GM12872 (cell line): ENCODE measurements at regions not wholly inside any gene's neighbourhood (a gene's known extent, or its start where the extent isn't known, plus 50 kb on each side); places are given as distances from the start of the nearest gene placed in this dataset.

Experiments
- TF ChIP-seq, protein P1 (sequence below): IDR thresholded peaks from 3 replicates; pipeline ENCODE4 v1.5.1; 2011; ENCODE audit warnings: low read depth, mild to moderate bottlenecking, low read length, moderate library complexity; ENCODE audit not compliant: insufficient read depth

DNA sequence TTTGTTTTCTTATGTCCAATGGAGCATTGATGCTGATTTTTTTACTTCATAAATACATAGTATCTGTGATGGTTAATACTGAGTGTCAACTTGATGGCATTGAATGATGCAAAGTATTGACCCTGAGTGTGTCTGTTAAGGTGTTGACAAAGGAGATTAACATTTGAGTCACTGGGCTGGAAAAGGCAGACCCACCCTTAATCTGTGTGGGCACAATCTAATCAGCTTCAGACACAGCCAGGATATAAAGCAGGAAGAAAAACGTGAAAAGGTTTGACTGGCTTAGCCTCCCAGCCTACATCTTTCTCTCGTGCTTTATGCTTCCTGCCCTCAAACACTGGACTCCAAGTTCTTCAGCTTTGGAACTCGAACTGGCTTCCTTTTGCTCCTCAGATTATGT lies 230.6 kb upstream of the SPRY1 start:
- TF ChIP-seq, protein P1, sequence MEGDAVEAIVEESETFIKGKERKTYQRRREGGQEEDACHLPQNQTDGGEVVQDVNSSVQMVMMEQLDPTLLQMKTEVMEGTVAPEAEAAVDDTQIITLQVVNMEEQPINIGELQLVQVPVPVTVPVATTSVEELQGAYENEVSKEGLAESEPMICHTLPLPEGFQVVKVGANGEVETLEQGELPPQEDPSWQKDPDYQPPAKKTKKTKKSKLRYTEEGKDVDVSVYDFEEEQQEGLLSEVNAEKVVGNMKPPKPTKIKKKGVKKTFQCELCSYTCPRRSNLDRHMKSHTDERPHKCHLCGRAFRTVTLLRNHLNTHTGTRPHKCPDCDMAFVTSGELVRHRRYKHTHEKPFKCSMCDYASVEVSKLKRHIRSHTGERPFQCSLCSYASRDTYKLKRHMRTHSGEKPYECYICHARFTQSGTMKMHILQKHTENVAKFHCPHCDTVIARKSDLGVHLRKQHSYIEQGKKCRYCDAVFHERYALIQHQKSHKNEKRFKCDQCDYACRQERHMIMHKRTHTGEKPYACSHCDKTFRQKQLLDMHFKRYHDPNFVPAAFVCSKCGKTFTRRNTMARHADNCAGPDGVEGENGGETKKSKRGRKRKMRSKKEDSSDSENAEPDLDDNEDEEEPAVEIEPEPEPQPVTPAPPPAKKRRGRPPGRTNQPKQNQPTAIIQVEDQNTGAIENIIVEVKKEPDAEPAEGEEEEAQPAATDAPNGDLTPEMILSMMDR = no peak

DNA sequence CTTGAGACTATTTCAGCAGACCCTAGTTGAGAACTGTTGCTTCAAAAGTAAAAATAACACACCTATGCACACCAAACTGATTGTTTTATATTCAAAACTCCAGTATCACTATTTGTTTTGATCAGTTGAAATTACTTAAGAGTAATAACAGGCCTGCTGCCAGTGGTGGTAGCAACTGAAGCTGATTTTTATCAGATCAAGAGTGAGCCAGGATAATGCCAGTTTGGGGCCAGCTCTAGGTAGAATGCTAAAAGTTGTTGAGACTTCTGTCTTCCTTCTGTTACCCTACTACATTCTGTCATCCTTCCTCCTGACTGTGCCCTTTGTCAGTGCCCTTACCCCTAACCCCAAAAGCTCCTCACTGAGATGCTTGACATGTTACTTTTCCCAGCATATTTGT lies 228.7 kb upstream of the SPRY1 start:
- TF ChIP-seq, protein P1 = no peak

DNA sequence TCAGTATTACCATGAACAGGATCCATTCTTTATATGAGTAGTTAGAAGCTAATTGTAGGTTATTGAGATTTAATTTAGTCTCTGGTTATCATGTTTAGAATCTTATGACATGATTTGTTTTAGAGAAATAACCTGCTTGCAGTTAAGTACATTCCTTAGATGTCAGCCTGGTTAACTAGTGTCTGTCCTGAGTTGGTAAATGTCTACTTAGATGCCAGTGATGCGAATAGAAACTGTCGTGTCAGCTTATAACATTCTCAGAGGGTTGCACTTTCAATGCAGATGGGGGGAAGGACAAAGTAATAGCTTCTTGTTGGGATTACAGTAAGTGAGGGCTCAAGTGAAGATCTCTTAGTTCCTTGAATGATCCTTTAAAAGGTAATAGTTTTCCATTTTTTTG lies 227.8 kb upstream of the SPRY1 start:
- TF ChIP-seq, protein P1 = no peak

DNA sequence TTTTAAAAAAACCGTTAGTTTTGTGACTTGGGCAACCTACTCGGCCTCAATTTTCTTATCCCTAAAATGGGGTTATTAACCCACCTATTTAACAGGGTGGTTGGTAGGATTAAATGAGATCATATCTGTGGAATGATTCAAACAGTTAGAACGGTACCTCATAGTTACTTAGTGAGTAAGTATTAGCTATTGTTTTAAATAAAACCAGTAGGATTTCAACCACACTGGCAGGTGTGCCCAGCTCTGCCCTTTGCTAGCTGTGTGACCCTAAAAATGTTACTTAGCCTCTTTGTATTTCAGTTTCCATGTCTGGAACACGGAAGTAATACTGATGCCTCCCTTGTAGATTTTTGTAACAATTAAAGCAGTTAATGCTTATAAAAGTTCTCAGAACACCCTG lies 225.8 kb upstream of the SPRY1 start:
- TF ChIP-seq, protein P1 = no peak

DNA sequence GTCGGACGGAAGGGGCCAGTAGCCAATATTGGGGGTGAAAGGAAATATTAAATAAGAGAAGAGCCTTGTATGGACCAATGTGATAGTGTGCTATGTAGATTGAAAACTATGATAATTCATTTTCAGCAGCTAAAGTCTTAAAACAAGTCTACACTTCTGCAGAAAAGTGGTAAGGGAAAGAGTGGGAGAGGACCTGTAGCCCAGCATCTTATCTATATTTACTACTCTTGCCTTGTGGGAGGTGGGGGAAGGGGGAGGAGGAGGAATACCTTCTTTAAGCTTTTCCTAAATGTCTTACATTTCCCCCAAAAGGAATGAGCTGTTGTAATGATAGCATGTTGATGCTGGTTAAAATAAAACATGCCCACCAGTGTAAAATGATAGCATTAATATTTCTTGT lies 220.0 kb upstream of the SPRY1 start:
- TF ChIP-seq, protein P1 = no peak

DNA sequence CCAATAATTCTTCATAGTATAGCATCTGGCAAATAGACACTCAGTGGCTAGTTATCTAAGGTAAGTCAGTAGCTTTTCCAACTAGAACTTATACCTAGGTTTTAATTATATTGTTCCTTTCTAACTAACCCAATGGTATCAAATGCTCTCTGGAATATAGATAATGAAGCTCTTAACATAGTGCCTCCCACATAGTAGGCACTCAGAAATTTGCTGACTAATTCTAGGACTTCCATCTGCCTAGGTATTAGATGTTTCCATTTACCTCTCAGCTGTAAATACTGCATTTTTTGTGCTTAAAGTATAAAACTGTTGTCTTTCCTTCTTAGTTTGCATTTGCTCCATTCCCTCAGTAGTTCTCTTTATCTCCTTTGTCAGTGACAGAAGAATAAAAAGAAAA lies 214.3 kb upstream of the SPRY1 start:
- TF ChIP-seq, protein P1 = no peak

DNA sequence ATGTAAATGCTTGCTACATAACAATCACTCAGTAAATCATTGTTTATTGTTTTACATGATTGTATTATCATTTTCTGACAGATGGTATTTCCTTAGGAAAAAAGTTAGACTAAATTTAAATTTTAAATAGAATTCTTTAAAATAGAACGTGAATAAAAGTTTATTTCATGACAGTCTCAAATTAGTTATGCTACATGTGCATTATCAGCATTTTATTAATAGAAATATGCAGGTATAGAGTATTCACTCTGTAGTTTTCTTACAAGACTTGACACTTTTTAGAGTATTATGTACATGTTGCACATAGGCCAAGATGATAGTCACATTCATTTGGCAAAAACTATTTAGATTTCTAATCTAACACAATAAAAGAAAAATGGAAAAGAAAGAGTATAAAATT lies 213.3 kb upstream of the SPRY1 start:
- TF ChIP-seq, protein P1 = no peak

DNA sequence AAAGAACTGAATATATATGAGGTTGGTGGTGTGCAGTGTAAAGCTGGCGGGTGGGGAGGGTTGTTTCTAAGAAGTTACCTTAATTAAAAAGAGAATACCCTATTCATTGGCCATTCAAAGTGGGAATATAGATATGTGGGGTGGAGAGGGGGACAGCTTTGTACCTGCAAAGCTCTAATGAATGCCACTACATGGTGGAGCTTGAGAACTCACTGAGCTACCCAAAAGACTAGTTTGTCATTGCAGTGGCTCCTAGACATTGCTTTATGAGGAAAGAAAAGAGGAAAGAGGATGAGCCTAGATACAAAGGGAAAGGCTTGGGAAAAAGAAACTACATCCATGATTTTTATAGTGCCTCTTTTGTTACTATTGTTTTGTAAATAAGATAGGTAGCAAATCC lies 209.9 kb upstream of the SPRY1 start:
- TF ChIP-seq, protein P1 = no peak
